Endodermal cell (in vitro differentiated cells): ENCODE measurements at regions not wholly inside any gene's neighbourhood (a gene's known extent, or its start where the extent isn't known, plus 50 kb on each side); places are given as distances from the start of the nearest gene placed in this dataset.

ENCODE experiments used
- DNase-seq: peaks from one replicate; pipeline ENCODE4 v3.0.0-alpha.2; 2017
- H3K27ac ChIP-seq: 2 replicates; pipeline ENCODE4 v1.5.1; 2013; ENCODE audit warnings: mild to moderate bottlenecking, low read depth, low read length, moderate library complexity
- H3K27me3 ChIP-seq: 2 replicates; pipeline ENCODE4 v1.6.1; 2013; ENCODE audit warnings: mild to moderate bottlenecking, low read length, moderate library complexity; ENCODE audit not compliant: insufficient read depth, control insufficient read depth, poor library complexity, severe bottlenecking
- H3K36me3 ChIP-seq: 2 replicates; pipeline ENCODE4 v1.7.0; 2013; ENCODE audit warnings: mild to moderate bottlenecking, low read length, moderate library complexity; ENCODE audit not compliant: control insufficient read depth, insufficient read depth
- H3K4me1 ChIP-seq: one replicate; pipeline ENCODE4 v1.7.0; 2013; ENCODE audit warnings: low read length; ENCODE audit not compliant: control insufficient read depth, insufficient read depth
- H3K4me3 ChIP-seq: 2 replicates; pipeline ENCODE4 v1.5.1; 2013; ENCODE audit warnings: mild to moderate bottlenecking, low read length, moderate library complexity
- H3K9ac ChIP-seq: 2 replicates; pipeline ENCODE4 v1.6.1; 2013; ENCODE audit warnings: mild to moderate bottlenecking, low read length, moderate library complexity; ENCODE audit not compliant: poor library complexity, severe bottlenecking; ENCODE audit errors: extremely low read depth
- H3K9me3 ChIP-seq: 2 replicates; pipeline ENCODE4 v1.6.1; 2013; ENCODE audit warnings: mild to moderate bottlenecking, low read length, moderate library complexity; ENCODE audit not compliant: control insufficient read depth
- H3K27ac Mint-ChIP-seq: 2 replicates; pipeline ENCODE4 v1.8.0; 2020; ENCODE audit warnings: mixed read lengths
- H3K27me3 Mint-ChIP-seq: 2 replicates; pipeline ENCODE4 v1.8.0; 2021; ENCODE audit warnings: mild to moderate bottlenecking, mixed read lengths; ENCODE audit not compliant: insufficient read depth
- H3K36me3 Mint-ChIP-seq: 2 replicates; pipeline ENCODE4 v1.8.0; 2020; ENCODE audit warnings: low read depth, mixed read lengths
- H3K4me1 Mint-ChIP-seq: 2 replicates; pipeline ENCODE4 v1.8.0; 2020; ENCODE audit warnings: mixed read lengths
- H3K4me3 Mint-ChIP-seq: 2 replicates; pipeline ENCODE4 v1.8.0; 2020; ENCODE audit warnings: mild to moderate bottlenecking, moderate library complexity, mixed read lengths
- H3K9me3 Mint-ChIP-seq: 2 replicates; pipeline ENCODE4 v1.8.0; 2020; ENCODE audit warnings: mild to moderate bottlenecking, mixed read lengths
- WGBS, 2 experiments: methylation state at CpG; one replicate each; pipeline versions ENCODE4 v1.1.5 to v1.1.7; 2013; ENCODE audit warnings: missing lambda C conversion rate in 2 of 2, mixed read lengths in 1 of 2; ENCODE audit not compliant: insufficient coverage in 1 of 2, insufficient read length in 1 of 2; 5-methylcytosine and 5-hydroxymethylcytosine counted together
- TF ChIP-seq, protein P1 (sequence below): fragments of 200-600 bp; sonication (generic); conservative IDR thresholded peaks from 2 replicates; pipeline ENCODE4 v1.5.0; 2021; ENCODE audit warnings: antibody characterized with exemption, mild to moderate bottlenecking

- no peak overlapping the region for H3K27ac ChIP-seq
Measured at GRCh38 chr15:39134282-39134681, 446.6 kb upstream of the THBS1 start.

GRCh38 chr15:39135989-39136388 is 444.9 kb upstream of the THBS1 start:
- Mint-ChIP-seq H3K36me3 (no peaks in the 10 kb centered on the region), H3K27me3 (no peaks in the 10 kb centered on the region), H3K9me3 (no peaks in the 10 kb centered on the region), H3K4me1 (no peaks in the 10 kb centered on the region), H3K4me3 (no peak overlapping the region), H3K27ac (no peak overlapping the region)
- whole genome bisulfite sequencing, 2 experiments: 95 to 97% methylated on average over 6 to 7 of the region's 7 CpGs
- H3K4me3 ChIP-seq: no peak overlapping the region
- no peaks in the 10 kb centered on the region for H3K9me3 ChIP-seq
- DNase-seq: no peak
- no peaks in the 10 kb centered on the region for H3K36me3 ChIP-seq
- H3K4me1 ChIP-seq: peaks cover 3% of the 10 kb centered on the region
- no peak overlapping the region for H3K9ac ChIP-seq
- TF ChIP-seq, protein P1, sequence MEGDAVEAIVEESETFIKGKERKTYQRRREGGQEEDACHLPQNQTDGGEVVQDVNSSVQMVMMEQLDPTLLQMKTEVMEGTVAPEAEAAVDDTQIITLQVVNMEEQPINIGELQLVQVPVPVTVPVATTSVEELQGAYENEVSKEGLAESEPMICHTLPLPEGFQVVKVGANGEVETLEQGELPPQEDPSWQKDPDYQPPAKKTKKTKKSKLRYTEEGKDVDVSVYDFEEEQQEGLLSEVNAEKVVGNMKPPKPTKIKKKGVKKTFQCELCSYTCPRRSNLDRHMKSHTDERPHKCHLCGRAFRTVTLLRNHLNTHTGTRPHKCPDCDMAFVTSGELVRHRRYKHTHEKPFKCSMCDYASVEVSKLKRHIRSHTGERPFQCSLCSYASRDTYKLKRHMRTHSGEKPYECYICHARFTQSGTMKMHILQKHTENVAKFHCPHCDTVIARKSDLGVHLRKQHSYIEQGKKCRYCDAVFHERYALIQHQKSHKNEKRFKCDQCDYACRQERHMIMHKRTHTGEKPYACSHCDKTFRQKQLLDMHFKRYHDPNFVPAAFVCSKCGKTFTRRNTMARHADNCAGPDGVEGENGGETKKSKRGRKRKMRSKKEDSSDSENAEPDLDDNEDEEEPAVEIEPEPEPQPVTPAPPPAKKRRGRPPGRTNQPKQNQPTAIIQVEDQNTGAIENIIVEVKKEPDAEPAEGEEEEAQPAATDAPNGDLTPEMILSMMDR: no peak
- no peak overlapping the region for H3K27ac ChIP-seq
- H3K27me3 ChIP-seq: no peaks in the 10 kb centered on the region

More at GRCh38 chr15:39134282-39134681, 446.6 kb upstream of the THBS1 start:
- H3K4me3 Mint-ChIP-seq: no peak overlapping the region
- Histone ChIP-seq H3K27me3 (no peaks in the 10 kb centered on the region), H3K4me3 (no peak overlapping the region), H3K9me3 (no peaks in the 10 kb centered on the region), H3K9ac (no peak overlapping the region), H3K36me3 (no peaks in the 10 kb centered on the region), H3K4me1 (no peaks in the 10 kb centered on the region)
- no peaks in the 10 kb centered on the region for H3K36me3 Mint-ChIP-seq
- 96 to 100% methylated on average over 1 of the region's 1 CpG for WGBS, 2 experiments
- no peak for DNase-seq
- H3K9me3 Mint-ChIP-seq: no peaks in the 10 kb centered on the region
- no peaks in the 10 kb centered on the region for H3K4me1 Mint-ChIP-seq
- no peaks in the 10 kb centered on the region for H3K27me3 Mint-ChIP-seq
- TF ChIP-seq, protein P1: no peak
- H3K27ac Mint-ChIP-seq: no peak overlapping the region

GRCh38 chr15:39139431-39140059 is 441.3 kb upstream of the THBS1 start:
- Mint-ChIP-seq H3K9me3 (no peaks in the 10 kb centered on the region), H3K4me3 (no peak overlapping the region), H3K27ac (no peak overlapping the region), H3K4me1 (no peaks in the 10 kb centered on the region), H3K27me3 (no peaks in the 10 kb centered on the region), H3K36me3 (no peaks in the 10 kb centered on the region)
- no peak overlapping the region for H3K27ac ChIP-seq
- peaks cover 3% of the 10 kb centered on the region for H3K4me1 ChIP-seq
- no peak overlapping the region for H3K9ac ChIP-seq
- no peak for DNase-seq
- H3K4me3 ChIP-seq: no peak overlapping the region
- TF ChIP-seq, protein P1: no peak
- 86 to 93% methylated on average over 1 to 2 of the region's 2 CpGs for WGBS, 2 experiments
- no peaks in the 10 kb centered on the region for H3K9me3 ChIP-seq
- no peaks in the 10 kb centered on the region for H3K36me3 ChIP-seq
- no peaks in the 10 kb centered on the region for H3K27me3 ChIP-seq
